ENCODE measurements at regions not wholly inside any gene's neighbourhood (a gene's known extent, or its start where the extent isn't known, plus 50 kb on each side); places are given as distances from the start of the nearest gene placed in this dataset.

GRCh38 chr4:184306949-184307348, 89.3 kb upstream of the ENPP6 start:
- no peak for TF ChIP-seq L3MBTL2 (conservative IDR thresholded peaks at IDR 0.05)
- TF ChIP-seq NFRKB (IDR thresholded peaks at IDR 0.05), result no peak
- no peak for TF ChIP-seq BHLHE40 (IDR thresholded peaks at IDR 0.05; ENCODE audit: borderline replicate concordance)
- TF ChIP-seq PKNOX1 (IDR thresholded peaks at IDR 0.05), result no peak
- TF ChIP-seq SP1 (IDR thresholded peaks at IDR 0.05), result no peak
- no peak for TF ChIP-seq SUZ12 (IDR thresholded peaks at IDR 0.05)
- TF ChIP-seq FOXK2 (IDR thresholded peaks at IDR 0.05), result no peak
